ENCODE measurements at regions not wholly inside any gene's neighbourhood (a gene's known extent, or its start where the extent isn't known, plus 50 kb on each side); places are given as distances from the start of the nearest gene placed in this dataset.

GRCh38 chr10:64463406-64463805, 942.2 kb downstream of the REEP3 start:
- no peak overlapping the region for H3K9ac ChIP-seq (ENCODE audit: low read length in 5 of 5)
- H3K36me3 ChIP-seq (ENCODE audit: control insufficient read depth in 5 of 5, insufficient read depth in 5 of 5, low read length in 5 of 5), result no peaks in the 10 kb centered on the region
- H3K4me3 ChIP-seq (ENCODE audit: low read depth in 1 of 5, low read length in 5 of 5), result no peak overlapping the region
- H3K27ac ChIP-seq (ENCODE audit: low read depth, low read length), result no peak overlapping the region
- no peaks in the 10 kb centered on the region for H3K4me1 ChIP-seq (ENCODE audit: control insufficient read depth in 5 of 5, insufficient read depth in 5 of 5, low read length in 5 of 5)
- H3K27me3 ChIP-seq (ENCODE audit: control insufficient read depth in 5 of 5, insufficient read depth in 4 of 5, low read length in 5 of 5), result no peaks in the 10 kb centered on the region
- peaks cover 0 to 21% (median 4%) of the 10 kb centered on the region in 5 donors for H3K9me3 ChIP-seq (ENCODE audit: control insufficient read depth in 5 of 5, low read length in 5 of 5)

- no peaks in the 10 kb centered on the region for H3K4me1 ChIP-seq (ENCODE audit: control insufficient read depth in 5 of 5, insufficient read depth in 5 of 5, low read length in 5 of 5)
- H3K27me3 ChIP-seq (ENCODE audit: control insufficient read depth in 5 of 5, insufficient read depth in 4 of 5, low read length in 5 of 5), result no peaks in the 10 kb centered on the region
- peaks cover 0 to 26% (median 4%) of the 10 kb centered on the region in 5 donors for H3K9me3 ChIP-seq (ENCODE audit: control insufficient read depth in 5 of 5, low read length in 5 of 5)
- no peak overlapping the region for H3K27ac ChIP-seq (ENCODE audit: low read depth, low read length)
- no peak overlapping the region for H3K4me3 ChIP-seq (ENCODE audit: low read depth in 1 of 5, low read length in 5 of 5)
- H3K36me3 ChIP-seq (ENCODE audit: control insufficient read depth in 5 of 5, insufficient read depth in 5 of 5, low read length in 5 of 5), result no peaks in the 10 kb centered on the region
- H3K9ac ChIP-seq (ENCODE audit: low read length in 5 of 5), result no peak overlapping the region
Measured at GRCh38 chr10:64465653-64466052, 944.5 kb downstream of the REEP3 start.

DNA sequence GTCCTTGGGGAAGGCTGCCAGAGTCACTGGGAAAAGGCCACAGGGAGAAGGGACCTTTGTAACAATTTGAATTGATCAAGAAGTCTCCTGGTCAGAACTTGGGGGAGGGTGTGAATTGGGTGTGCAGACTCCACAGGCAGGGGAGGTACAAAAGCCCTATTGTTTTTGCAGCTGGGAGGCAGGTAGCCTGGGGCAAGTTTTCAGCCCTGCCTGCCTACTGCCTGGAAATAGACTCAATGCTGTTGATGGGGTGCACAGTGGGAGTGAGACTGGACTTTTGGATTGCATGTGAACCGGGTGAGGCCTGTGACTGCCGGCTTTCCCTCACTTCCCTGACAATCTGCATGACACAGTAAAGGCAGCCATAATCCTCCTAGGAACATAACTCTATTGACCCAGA, 947.0 kb downstream of the REEP3 start:
- Histone ChIP-seq H3K9ac (ENCODE audit: low read length in 5 of 5) (no peak overlapping the region), H3K36me3 (ENCODE audit: control insufficient read depth in 5 of 5, insufficient read depth in 5 of 5, low read length in 5 of 5) (no peaks in the 10 kb centered on the region), H3K27ac (ENCODE audit: low read depth, low read length) (no peak overlapping the region), H3K4me3 (ENCODE audit: low read depth in 1 of 5, low read length in 5 of 5) (no peak overlapping the region), H3K27me3 (ENCODE audit: control insufficient read depth in 5 of 5, insufficient read depth in 4 of 5, low read length in 5 of 5) (no peaks in the 10 kb centered on the region), H3K9me3 (ENCODE audit: control insufficient read depth in 5 of 5, low read length in 5 of 5) (peaks cover 0 to 24% (median 4%) of the 10 kb centered on the region in 5 donors), H3K4me1 (ENCODE audit: control insufficient read depth in 5 of 5, insufficient read depth in 5 of 5, low read length in 5 of 5) (no peaks in the 10 kb centered on the region)

GRCh38 chr10:64476506-64476905, 955.3 kb downstream of the REEP3 start:
- Histone ChIP-seq H3K27ac (ENCODE audit: low read depth, low read length) (no peak overlapping the region), H3K9ac (ENCODE audit: low read length in 5 of 5) (no peak overlapping the region), H3K9me3 (ENCODE audit: control insufficient read depth in 5 of 5, low read length in 5 of 5) (peaks cover 0 to 3% (median 0%) of the 10 kb centered on the region in 5 donors), H3K36me3 (ENCODE audit: control insufficient read depth in 5 of 5, insufficient read depth in 5 of 5, low read length in 5 of 5) (no peaks in the 10 kb centered on the region), H3K4me3 (ENCODE audit: low read depth in 1 of 5, low read length in 5 of 5) (no peak overlapping the region), H3K27me3 (ENCODE audit: control insufficient read depth in 5 of 5, insufficient read depth in 4 of 5, low read length in 5 of 5) (no peaks in the 10 kb centered on the region), H3K4me1 (ENCODE audit: control insufficient read depth in 5 of 5, insufficient read depth in 5 of 5, low read length in 5 of 5) (no peaks in the 10 kb centered on the region)

DNA sequence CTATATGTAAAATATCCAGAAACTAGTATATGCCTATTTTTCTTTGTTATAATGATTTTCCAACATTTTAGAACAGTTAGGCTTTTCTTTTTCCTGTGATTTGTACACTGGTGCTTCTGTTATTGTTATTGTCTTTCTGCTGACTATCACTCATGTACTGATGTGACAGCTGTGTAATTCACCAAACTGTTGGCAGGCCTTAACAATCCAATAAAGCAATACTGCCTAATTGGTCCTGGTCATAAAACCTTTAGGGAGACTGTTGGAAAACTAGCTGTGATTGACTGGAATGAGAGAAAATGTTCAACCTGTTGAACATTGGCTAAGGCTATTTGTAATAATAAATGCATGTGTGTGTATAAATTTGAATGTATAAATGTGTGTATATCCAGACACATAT, 956.6 kb downstream of the REEP3 start:
- no peak overlapping the region for H3K4me3 ChIP-seq (ENCODE audit: low read depth in 1 of 5, low read length in 5 of 5)
- H3K36me3 ChIP-seq (ENCODE audit: control insufficient read depth in 5 of 5, insufficient read depth in 5 of 5, low read length in 5 of 5), result no peaks in the 10 kb centered on the region
- H3K9ac ChIP-seq (ENCODE audit: low read length in 5 of 5), result no peak overlapping the region
- H3K27me3 ChIP-seq (ENCODE audit: control insufficient read depth in 5 of 5, insufficient read depth in 4 of 5, low read length in 5 of 5), result no peaks in the 10 kb centered on the region
- H3K9me3 ChIP-seq (ENCODE audit: control insufficient read depth in 5 of 5, low read length in 5 of 5), result peaks cover 0 to 3% (median 0%) of the 10 kb centered on the region in 5 donors
- H3K27ac ChIP-seq (ENCODE audit: low read depth, low read length), result no peak overlapping the region
- no peaks in the 10 kb centered on the region for H3K4me1 ChIP-seq (ENCODE audit: control insufficient read depth in 5 of 5, insufficient read depth in 5 of 5, low read length in 5 of 5)

DNA sequence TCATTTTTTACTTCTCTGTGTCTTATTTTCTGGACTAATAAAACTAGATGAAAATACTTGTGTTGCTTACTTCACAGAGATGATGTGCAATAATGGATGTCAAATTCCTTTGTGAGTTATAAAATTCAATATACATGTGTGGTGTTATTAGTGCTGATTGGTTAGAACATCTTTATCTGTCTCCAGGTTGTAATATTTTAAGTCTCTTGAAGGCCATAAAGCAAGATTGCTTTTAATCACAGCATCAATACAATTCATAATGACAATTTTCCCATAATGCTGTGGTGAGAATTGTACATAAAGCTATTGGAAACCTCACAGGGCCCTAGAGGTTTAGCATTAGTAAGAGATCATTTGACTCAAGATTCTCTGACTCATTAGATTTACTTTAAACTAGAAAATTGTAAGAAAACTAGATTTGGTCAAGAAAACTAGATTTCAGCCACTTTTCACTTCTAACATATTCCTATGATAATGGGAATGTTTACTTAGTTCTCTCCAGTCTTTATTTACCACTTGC, 963.7 kb downstream of the REEP3 start:
- no peaks in the 10 kb centered on the region for H3K4me1 ChIP-seq (ENCODE audit: control insufficient read depth in 5 of 5, insufficient read depth in 5 of 5, low read length in 5 of 5)
- no peaks in the 10 kb centered on the region for H3K36me3 ChIP-seq (ENCODE audit: control insufficient read depth in 5 of 5, insufficient read depth in 5 of 5, low read length in 5 of 5)
- H3K27me3 ChIP-seq (ENCODE audit: control insufficient read depth in 5 of 5, insufficient read depth in 4 of 5, low read length in 5 of 5), result no peaks in the 10 kb centered on the region
- no peak overlapping the region for H3K4me3 ChIP-seq (ENCODE audit: low read depth in 1 of 5, low read length in 5 of 5)
- no peak overlapping the region for H3K9ac ChIP-seq (ENCODE audit: low read length in 5 of 5)
- no peak overlapping the region for H3K27ac ChIP-seq (ENCODE audit: low read depth, low read length)
- H3K9me3 ChIP-seq (ENCODE audit: control insufficient read depth in 5 of 5, low read length in 5 of 5), result no peaks in the 10 kb centered on the region

- Histone ChIP-seq H3K36me3 (ENCODE audit: control insufficient read depth in 5 of 5, insufficient read depth in 5 of 5, low read length in 5 of 5) (no peaks in the 10 kb centered on the region), H3K27me3 (ENCODE audit: control insufficient read depth in 5 of 5, insufficient read depth in 4 of 5, low read length in 5 of 5) (no peaks in the 10 kb centered on the region), H3K9me3 (ENCODE audit: control insufficient read depth in 5 of 5, low read length in 5 of 5) (no peaks in the 10 kb centered on the region), H3K9ac (ENCODE audit: low read length in 5 of 5) (no peak overlapping the region), H3K4me1 (ENCODE audit: control insufficient read depth in 5 of 5, insufficient read depth in 5 of 5, low read length in 5 of 5) (no peaks in the 10 kb centered on the region), H3K27ac (ENCODE audit: low read depth, low read length) (no peak overlapping the region), H3K4me3 (ENCODE audit: low read depth in 1 of 5, low read length in 5 of 5) (no peak overlapping the region)
Measured at GRCh38 chr10:64486149-64486548, 964.9 kb downstream of the REEP3 start.

GRCh38 chr10:64486901-64487300, 965.7 kb downstream of the REEP3 start:
- Histone ChIP-seq H3K9me3 (ENCODE audit: control insufficient read depth in 5 of 5, low read length in 5 of 5) (no peaks in the 10 kb centered on the region), H3K4me1 (ENCODE audit: control insufficient read depth in 5 of 5, insufficient read depth in 5 of 5, low read length in 5 of 5) (no peaks in the 10 kb centered on the region), H3K9ac (ENCODE audit: low read length in 5 of 5) (no peak overlapping the region), H3K27ac (ENCODE audit: low read depth, low read length) (no peak overlapping the region), H3K27me3 (ENCODE audit: control insufficient read depth in 5 of 5, insufficient read depth in 4 of 5, low read length in 5 of 5) (no peaks in the 10 kb centered on the region), H3K4me3 (ENCODE audit: low read depth in 1 of 5, low read length in 5 of 5) (no peak overlapping the region), H3K36me3 (ENCODE audit: control insufficient read depth in 5 of 5, insufficient read depth in 5 of 5, low read length in 5 of 5) (no peaks in the 10 kb centered on the region)

DNA sequence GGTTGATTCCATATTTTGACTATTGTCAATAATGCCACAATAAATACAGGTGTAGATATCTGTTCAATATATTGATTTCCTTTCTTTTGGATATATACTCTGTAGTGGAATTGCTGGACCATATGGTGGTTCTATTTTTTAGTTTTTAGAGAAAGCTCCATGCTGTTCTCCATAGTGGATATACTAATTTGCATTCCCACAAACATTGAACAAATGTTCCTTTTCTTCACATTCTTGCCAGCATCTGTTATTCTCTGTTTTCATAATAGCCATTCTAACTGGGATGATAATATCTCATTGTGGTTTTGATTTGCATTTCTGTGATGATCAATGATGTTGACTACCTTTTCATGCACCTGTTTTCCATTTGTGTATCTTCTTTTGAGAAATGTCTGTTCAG, 973.7 kb downstream of the REEP3 start:
- Histone ChIP-seq H3K36me3 (ENCODE audit: control insufficient read depth in 5 of 5, insufficient read depth in 5 of 5, low read length in 5 of 5) (no peaks in the 10 kb centered on the region), H3K4me3 (ENCODE audit: low read depth in 1 of 5, low read length in 5 of 5) (no peak overlapping the region), H3K4me1 (ENCODE audit: control insufficient read depth in 5 of 5, insufficient read depth in 5 of 5, low read length in 5 of 5) (no peaks in the 10 kb centered on the region), H3K27me3 (ENCODE audit: control insufficient read depth in 5 of 5, insufficient read depth in 4 of 5, low read length in 5 of 5) (no peaks in the 10 kb centered on the region), H3K9me3 (ENCODE audit: control insufficient read depth in 5 of 5, low read length in 5 of 5) (peaks cover 0 to 5% (median 0%) of the 10 kb centered on the region in 5 donors), H3K27ac (ENCODE audit: low read depth, low read length) (no peak overlapping the region), H3K9ac (ENCODE audit: low read length in 5 of 5) (no peak overlapping the region)

- Histone ChIP-seq H3K9ac (ENCODE audit: low read length in 5 of 5) (no peak overlapping the region), H3K36me3 (ENCODE audit: control insufficient read depth in 5 of 5, insufficient read depth in 5 of 5, low read length in 5 of 5) (no peaks in the 10 kb centered on the region), H3K27me3 (ENCODE audit: control insufficient read depth in 5 of 5, insufficient read depth in 4 of 5, low read length in 5 of 5) (no peaks in the 10 kb centered on the region), H3K27ac (ENCODE audit: low read depth, low read length) (no peak overlapping the region), H3K4me1 (ENCODE audit: control insufficient read depth in 5 of 5, insufficient read depth in 5 of 5, low read length in 5 of 5) (no peaks in the 10 kb centered on the region), H3K9me3 (ENCODE audit: control insufficient read depth in 5 of 5, low read length in 5 of 5) (peaks cover 0 to 5% (median 0%) of the 10 kb centered on the region in 5 donors), H3K4me3 (ENCODE audit: low read depth in 1 of 5, low read length in 5 of 5) (no peak overlapping the region)
Measured at GRCh38 chr10:64497306-64497705, 976.1 kb downstream of the REEP3 start.

DNA sequence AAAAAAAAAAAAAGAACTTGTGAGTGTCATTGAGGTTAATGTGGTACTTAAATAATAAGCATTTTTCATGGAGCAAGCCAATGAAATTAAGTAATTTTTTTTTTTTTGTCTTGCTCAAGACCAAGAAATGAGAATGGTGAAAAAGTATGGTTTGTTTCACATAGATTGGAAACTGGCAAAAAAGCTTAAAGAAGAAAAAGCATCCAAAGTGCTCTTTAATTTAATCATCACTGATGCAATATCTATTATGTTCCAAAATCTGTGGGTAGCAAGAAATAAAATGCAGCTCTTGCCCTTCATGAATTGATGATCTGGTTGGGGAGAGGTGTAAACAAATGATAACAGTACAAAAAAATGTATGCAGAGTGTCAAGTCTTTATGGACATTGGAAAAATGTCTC, 980.6 kb downstream of the REEP3 start:
- peaks cover 0 to 5% (median 0%) of the 10 kb centered on the region in 5 donors for H3K9me3 ChIP-seq (ENCODE audit: control insufficient read depth in 5 of 5, low read length in 5 of 5)
- no peaks in the 10 kb centered on the region for H3K36me3 ChIP-seq (ENCODE audit: control insufficient read depth in 5 of 5, insufficient read depth in 5 of 5, low read length in 5 of 5)
- no peaks in the 10 kb centered on the region for H3K27me3 ChIP-seq (ENCODE audit: control insufficient read depth in 5 of 5, insufficient read depth in 4 of 5, low read length in 5 of 5)

More for the DNA sequence above, 980.6 kb downstream of the REEP3 start:
- Histone ChIP-seq H3K9ac (ENCODE audit: low read length in 5 of 5) (no peak overlapping the region), H3K4me1 (ENCODE audit: control insufficient read depth in 5 of 5, insufficient read depth in 5 of 5, low read length in 5 of 5) (no peaks in the 10 kb centered on the region), H3K27ac (ENCODE audit: low read depth, low read length) (no peak overlapping the region), H3K4me3 (ENCODE audit: low read depth in 1 of 5, low read length in 5 of 5) (no peak overlapping the region)
